IPS-11a (cell line): ENCODE measurements at regions not wholly inside any gene's neighbourhood (a gene's known extent, or its start where the extent isn't known, plus 50 kb on each side); places are given as distances from the start of the nearest gene placed in this dataset.
"Not testable (repeated sequence)": the region's sequence is repeated elsewhere in the genome, so short reads cannot be mapped to it uniquely, and the experiment has no call there.

Experiments
- H3K4me3 ChIP-seq: one replicate; pipeline ENCODE4 v1.5.1; 2013; ENCODE audit warnings: low read depth, low read length, control low read depth

GRCh38 chr6:90885611-90886056, 298.8 kb upstream of the MAP3K7 start:
- H3K4me3 ChIP-seq, result no peak overlapping the region

GRCh38 chr6:90885137-90885536, 298.3 kb upstream of the MAP3K7 start:
- not testable (repeated sequence) for H3K4me3 ChIP-seq

DNA sequence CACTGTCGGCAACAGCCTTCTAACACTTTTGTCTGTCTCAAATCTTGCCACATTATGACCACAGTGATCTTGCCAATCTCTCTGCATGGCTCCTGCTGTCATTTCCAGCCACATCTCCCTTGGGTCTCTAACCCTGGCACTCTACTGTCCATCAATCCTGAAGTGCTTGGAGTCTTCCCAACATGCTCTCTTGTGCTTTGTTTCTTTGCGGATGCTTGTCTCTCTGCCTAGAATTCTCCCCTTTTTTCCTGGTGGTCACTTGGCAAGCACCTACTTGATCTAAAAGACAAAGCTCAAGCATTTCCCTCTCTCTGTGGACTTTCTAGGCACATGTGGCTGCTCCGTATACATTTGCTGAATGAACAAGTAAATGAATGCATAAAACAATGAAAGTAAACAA, 290.7 kb upstream of the MAP3K7 start:
- H3K4me3 ChIP-seq, result no peak overlapping the region

GRCh38 chr6:90874931-90875330, 288.1 kb upstream of the MAP3K7 start:
- H3K4me3 ChIP-seq, result no peak overlapping the region

GRCh38 chr6:90872981-90873380, 286.1 kb upstream of the MAP3K7 start:
- H3K4me3 ChIP-seq, result no peak overlapping the region

- no peak overlapping the region for H3K4me3 ChIP-seq
These were observed 283.7 kb upstream of the MAP3K7 start for GRCh38 chr6:90870561-90870960.

- H3K4me3 ChIP-seq, result no peak overlapping the region
These were observed 281.8 kb upstream of the MAP3K7 start for GRCh38 chr6:90868656-90869055.

DNA sequence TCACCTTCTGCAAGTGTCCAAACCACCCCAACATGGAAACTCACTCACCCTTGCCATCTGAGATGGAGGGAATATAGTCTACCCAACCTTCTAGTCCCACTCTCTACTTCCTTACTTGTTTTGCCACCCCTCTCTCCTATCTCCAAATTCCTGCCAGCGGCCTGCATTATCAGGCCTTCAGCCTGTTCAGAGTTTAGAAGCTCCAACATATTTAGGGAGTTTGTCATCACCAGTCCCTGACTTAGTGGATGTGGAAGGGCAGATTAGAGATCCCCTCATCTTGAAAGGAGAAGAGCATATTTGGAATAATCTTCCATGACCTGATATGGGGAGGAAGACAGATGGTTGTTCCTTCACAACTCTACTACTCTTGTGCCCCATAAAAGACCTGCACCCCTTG, 281.4 kb upstream of the MAP3K7 start:
- H3K4me3 ChIP-seq, result no peak overlapping the region

DNA sequence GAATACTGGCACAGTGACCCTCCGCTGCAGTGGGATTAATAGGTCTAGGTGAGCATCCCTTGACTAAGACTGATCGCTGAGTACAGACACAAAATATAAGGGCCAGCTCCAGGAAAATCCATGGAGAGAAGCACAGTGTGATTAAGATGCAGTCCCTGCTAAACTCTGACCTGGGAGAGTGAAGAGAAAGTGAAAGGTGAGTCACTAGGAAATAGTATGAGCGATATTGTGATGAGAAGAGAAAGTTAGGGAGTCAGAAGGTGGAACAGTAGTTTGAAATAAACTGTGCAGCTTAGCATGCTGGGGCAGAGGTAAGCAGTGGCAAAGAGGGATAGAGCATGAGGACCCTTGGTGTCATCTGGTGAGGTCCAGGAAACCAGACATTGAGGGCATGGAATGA, 278.6 kb upstream of the MAP3K7 start:
- H3K4me3 ChIP-seq, result no peak overlapping the region

DNA sequence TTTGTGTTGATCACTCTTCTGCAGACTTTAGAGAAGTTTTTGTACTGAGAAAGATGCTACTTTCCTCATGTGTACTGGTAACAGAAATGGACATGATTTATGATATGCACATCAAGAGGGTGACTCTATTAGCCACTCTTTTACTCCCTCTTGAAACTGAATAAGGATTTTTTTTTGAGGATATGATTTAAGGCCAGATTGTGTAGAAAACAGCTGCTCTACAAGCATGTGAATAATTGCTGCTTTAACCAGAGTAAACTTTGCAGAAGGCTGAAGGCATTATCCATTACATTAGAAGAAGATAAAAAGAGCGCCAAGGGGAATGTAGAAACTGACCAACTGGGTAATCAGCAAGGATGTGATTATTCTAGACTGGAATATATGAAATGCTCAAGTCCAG, 276.2 kb upstream of the MAP3K7 start:
- H3K4me3 ChIP-seq, result no peak overlapping the region

GRCh38 chr6:90860822-90861601, 274.1 kb upstream of the MAP3K7 start:
- H3K4me3 ChIP-seq, result no peak overlapping the region

DNA sequence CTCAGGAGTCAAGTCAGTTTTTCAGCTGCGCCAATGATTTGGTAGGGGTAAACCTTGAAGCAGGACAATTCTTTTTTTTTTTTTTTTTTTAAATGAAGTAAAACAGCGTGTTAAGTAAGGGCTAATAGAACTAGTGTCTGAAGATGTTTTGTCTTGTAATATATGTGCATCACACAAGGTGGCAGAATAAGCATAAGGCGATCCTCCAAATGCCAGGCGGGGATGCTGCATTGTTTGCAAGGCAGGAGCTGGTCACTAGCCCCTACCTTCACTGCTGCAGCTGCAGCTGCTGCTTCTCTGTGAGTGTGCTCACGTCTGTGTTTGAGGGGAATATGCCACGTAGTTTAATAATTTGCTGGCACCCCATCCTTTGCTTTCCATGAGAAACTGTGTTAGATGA, 272.7 kb upstream of the MAP3K7 start:
- no peak overlapping the region for H3K4me3 ChIP-seq

DNA sequence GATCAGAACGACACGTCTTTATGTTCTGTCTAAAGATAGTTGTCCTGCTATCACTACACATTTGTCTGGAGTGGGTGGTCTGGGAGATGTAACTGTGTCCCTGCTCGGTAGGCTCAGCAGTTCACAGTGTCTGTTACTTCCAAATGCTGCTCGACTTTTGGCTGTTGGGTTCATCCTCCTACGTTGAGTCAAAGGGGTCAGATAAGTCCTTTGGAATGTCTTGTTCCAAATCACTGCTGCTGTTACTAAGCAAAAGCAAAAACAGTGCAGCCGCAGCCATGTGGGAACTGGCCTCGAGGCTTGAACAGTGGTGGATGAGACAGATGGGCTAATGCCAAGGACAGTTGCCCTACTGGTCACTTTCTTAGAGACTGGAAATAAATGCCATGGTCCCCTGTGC, 272.2 kb upstream of the MAP3K7 start:
- no peak overlapping the region for H3K4me3 ChIP-seq

- H3K4me3 ChIP-seq, result no peak overlapping the region
These were observed 262.8 kb upstream of the MAP3K7 start for GRCh38 chr6:90849686-90850085.

- H3K4me3 ChIP-seq, result no peak overlapping the region
These were observed 260.0 kb upstream of the MAP3K7 start for GRCh38 chr6:90846824-90847223.

DNA sequence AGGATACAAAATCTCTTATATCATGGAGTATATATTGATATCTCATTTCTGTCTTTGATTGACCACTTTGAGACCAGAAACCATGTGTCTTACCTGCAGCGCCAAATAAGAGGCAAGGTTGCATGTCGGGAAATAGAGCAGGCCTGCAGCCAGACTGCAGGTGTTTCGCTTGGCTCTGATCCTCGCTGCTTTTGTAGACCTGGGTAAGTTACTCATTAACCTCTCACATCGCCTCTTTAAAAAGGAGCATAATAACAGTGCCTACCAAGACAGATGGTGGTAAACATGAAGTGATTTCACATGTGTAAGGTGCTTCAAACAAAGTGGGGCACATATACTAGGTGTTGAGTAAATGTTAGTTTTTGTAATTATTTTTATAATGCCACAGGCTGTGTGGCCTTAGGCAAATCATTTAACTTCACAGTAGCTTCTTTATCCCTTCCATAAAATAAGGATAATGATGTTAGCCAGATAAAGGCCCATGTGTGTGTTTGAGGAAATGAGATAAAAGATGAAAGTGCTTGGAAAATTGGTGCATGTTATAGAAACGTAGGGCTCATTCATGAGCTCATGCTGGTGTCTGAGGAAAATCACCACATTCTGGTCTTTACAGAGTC, 248.8 kb upstream of the MAP3K7 start:
- H3K4me3 ChIP-seq, result no peak overlapping the region

GRCh38 chr6:90829311-90829710, 242.4 kb upstream of the MAP3K7 start:
- no peak overlapping the region for H3K4me3 ChIP-seq

GRCh38 chr6:90820436-90820835, 233.6 kb upstream of the MAP3K7 start:
- no peak overlapping the region for H3K4me3 ChIP-seq

DNA sequence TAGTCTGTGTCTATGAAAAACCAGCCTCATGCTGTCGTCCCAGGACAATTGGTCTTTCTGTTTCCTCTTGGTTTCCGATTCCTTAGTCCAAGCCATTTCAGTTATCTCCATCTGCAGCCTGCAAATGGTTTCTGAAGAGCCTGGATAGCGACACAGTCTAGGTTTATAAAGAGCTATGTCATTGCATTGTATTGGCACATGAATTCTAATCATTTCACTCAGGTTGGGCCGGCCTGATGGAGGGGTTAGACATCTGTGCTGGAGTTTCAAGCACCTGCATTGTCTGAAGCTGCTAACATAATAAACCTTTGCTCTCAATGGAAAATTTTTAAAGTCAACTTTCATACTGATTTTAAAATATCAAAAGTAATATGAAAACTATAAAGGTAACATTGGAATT, 232.6 kb upstream of the MAP3K7 start:
- no peak overlapping the region for H3K4me3 ChIP-seq

DNA sequence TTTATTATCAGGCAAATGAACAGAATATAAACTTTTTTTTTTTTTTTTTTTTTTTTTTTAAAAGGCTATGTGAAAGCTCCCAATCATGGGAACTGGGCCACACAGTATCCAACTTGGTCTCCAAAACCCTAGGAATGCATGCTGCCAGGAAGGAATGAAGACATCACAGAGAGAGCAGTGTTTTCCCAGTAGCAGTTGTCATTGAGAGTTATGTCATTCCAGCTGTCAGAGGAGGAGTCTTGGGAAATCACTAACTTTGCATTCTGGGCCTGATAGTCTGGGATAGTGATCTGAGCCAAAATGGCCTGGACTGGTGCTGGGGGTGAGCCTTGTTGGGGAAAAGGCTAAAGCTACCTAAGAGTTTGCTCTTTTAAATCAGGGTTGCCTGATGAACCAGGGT, 231.3 kb upstream of the MAP3K7 start:
- no peak overlapping the region for H3K4me3 ChIP-seq

- H3K4me3 ChIP-seq, result no peak overlapping the region
These were observed 229.9 kb upstream of the MAP3K7 start for GRCh38 chr6:90816764-90817163.

DNA sequence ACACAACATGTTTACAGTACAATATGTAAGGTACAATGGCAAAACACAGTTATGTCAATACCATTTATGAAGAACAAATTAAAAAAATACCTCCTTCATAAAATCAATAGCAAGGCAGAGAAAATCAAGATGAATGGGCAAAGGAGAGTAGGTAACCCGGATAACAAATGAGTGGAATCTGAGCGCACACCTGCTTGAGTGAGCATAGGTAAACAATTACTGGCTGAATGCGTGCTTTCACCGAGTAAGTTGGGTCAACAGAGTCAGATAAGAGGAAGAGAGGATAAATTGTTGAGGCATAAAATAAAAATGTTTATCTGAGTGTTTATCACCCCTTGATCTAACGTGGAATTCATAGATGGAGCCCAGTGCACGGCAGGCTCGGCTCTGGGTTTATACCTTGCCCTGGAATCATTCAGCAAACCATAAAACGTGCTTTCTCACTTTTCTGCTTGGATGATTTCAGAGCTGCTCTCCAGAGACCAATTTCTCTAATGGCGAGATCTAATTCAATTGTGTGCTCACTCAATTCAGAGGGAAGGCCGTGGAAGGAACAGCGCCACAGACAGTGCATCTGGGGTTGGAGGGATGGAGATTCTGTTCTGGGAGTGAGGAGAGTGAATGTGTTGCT, 224.8 kb upstream of the MAP3K7 start:
- no peak overlapping the region for H3K4me3 ChIP-seq
